ENCODE measurements at regions not wholly inside any gene's neighbourhood (a gene's known extent, or its start where the extent isn't known, plus 50 kb on each side); places are given as distances from the start of the nearest gene placed in this dataset.

DNA sequence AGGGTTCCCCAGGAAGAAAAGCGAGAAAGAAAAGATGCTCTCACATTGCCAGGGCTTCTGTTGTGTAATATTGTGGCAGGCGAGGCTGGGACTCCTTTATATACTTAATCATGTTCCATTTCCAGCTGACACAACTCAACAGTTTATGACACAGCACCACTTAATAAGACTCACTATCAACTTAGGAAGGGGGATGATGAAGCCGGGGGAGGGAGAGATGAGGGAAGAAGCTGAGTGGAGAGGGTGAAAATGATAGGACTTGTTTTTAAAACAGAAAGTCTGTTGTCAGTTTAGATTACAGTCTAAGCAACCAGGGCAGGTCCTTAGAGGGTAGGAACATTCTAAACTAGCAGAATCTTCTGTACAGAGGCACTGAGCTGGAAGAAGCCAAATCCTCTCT lies 397.0 kb downstream of the NXPE2 start:
- TF ChIP-seq, protein P1, sequence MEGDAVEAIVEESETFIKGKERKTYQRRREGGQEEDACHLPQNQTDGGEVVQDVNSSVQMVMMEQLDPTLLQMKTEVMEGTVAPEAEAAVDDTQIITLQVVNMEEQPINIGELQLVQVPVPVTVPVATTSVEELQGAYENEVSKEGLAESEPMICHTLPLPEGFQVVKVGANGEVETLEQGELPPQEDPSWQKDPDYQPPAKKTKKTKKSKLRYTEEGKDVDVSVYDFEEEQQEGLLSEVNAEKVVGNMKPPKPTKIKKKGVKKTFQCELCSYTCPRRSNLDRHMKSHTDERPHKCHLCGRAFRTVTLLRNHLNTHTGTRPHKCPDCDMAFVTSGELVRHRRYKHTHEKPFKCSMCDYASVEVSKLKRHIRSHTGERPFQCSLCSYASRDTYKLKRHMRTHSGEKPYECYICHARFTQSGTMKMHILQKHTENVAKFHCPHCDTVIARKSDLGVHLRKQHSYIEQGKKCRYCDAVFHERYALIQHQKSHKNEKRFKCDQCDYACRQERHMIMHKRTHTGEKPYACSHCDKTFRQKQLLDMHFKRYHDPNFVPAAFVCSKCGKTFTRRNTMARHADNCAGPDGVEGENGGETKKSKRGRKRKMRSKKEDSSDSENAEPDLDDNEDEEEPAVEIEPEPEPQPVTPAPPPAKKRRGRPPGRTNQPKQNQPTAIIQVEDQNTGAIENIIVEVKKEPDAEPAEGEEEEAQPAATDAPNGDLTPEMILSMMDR (IDR thresholded peaks at IDR 0.05) = no peak
- TF ChIP-seq EZH2 (IDR thresholded peaks at IDR 0.05) = no peak
- TF ChIP-seq EZH2phosphoT487 (IDR thresholded peaks at IDR 0.05) = no peak

All from neural progenitor cell (in vitro differentiated cells).